Right atrium auricular region (tissue), 2 donors: ENCODE measurements at regions not wholly inside any gene's neighbourhood (a gene's known extent, or its start where the extent isn't known, plus 50 kb on each side); places are given as distances from the start of the nearest gene placed in this dataset.

Experiments used
- DNase-seq: peaks from one replicate; pipeline ENCODE4 v3.0.0-alpha.2; 2019; ENCODE audit warnings: low spot score
- H3K27ac ChIP-seq, 2 donors: fragments of 200-600 bp; sonication (generic); 1 replicate in 1 of 2; 2 replicates in 1 of 2; pipeline ENCODE4 v1.5.1; 2016 to 2019
- H3K27me3 ChIP-seq, 2 donors: fragments of 200-600 bp; sonication (generic); one replicate each; pipeline versions ENCODE4 v1.5.1 to v1.6.0; 2017 to 2019
- H3K36me3 ChIP-seq: fragments of 200-600 bp; sonication (generic); one replicate; pipeline ENCODE4 v1.5.1; 2016
- H3K4me1 ChIP-seq, 2 donors: fragments of 200-600 bp; sonication (generic); one replicate each; pipeline versions ENCODE4 v1.5.1 to v1.6.0; 2017 to 2019
- H3K4me3 ChIP-seq, 2 donors: fragments of 200-600 bp; sonication (generic); 1 replicate in 1 of 2; 2 replicates in 1 of 2; pipeline ENCODE4 v1.5.1; 2017 to 2019; ENCODE audit warnings: mild to moderate bottlenecking in 1 of 2, moderate library complexity in 1 of 2
- H3K9me3 ChIP-seq, 2 donors: fragments of 200-600 bp; sonication (generic); one replicate each; pipeline ENCODE4 v1.5.1; 2019
- TF ChIP-seq, protein P1 (sequence below), 2 donors: fragments of 200-600 bp; sonication (generic); IDR thresholded peaks; one replicate each; pipeline ENCODE4 v1.5.1; 2019; ENCODE audit warnings: antibody characterized with exemption in 2 of 2

DNA sequence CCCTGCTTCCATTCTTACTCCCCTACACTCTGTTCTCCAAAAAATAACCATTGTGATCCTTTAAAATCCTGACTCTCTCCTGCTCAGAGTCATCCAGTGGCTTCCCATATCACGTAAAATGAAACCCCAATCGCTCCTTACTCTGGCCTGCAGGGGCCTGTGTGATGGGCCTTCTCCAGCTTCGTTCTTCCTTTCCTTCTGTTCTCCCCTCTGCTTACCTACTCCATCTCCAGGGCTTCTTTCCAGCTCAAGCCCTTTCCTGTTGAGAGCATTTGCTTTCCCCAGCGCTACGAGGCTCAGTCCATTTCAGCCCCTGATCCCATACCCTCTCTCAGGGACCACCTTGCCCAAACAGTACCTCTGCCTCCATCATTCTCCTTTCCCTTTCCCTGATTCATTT, 144.4 kb upstream of the ARHGAP5 start:
- Histone ChIP-seq H3K9me3 (no peaks in the 10 kb centered on the region), H3K4me1 (peaks cover 0 to 23% of the 10 kb centered on the region in 2 donors), H3K27ac (no peak overlapping the region)

DNA sequence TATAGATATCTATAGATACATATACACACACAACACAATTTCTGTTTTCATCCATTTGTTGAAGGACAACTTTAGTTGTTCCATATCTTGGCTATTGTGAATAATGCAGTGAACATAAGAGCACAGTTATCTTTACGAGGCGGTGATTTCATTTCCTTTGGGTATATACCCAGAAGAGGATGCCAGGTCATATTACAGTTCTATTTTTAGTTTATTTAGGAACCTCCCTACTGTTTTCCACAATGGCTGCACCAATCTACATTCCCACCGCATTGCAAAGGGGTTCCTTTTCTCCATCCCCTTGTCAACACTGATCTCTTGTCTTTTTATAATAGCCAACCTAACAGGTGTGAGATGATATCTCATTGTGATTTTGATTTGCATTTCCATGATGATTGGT, 143.4 kb upstream of the ARHGAP5 start:
- Histone ChIP-seq H3K27me3 (no peaks in the 10 kb centered on the region), H3K4me1 (peaks cover 0 to 13% of the 10 kb centered on the region in 2 donors), H3K9me3 (no peaks in the 10 kb centered on the region), H3K36me3 (no peaks in the 10 kb centered on the region), H3K4me3 (no peak overlapping the region), H3K27ac (no peak overlapping the region)
- TF ChIP-seq, protein P1, sequence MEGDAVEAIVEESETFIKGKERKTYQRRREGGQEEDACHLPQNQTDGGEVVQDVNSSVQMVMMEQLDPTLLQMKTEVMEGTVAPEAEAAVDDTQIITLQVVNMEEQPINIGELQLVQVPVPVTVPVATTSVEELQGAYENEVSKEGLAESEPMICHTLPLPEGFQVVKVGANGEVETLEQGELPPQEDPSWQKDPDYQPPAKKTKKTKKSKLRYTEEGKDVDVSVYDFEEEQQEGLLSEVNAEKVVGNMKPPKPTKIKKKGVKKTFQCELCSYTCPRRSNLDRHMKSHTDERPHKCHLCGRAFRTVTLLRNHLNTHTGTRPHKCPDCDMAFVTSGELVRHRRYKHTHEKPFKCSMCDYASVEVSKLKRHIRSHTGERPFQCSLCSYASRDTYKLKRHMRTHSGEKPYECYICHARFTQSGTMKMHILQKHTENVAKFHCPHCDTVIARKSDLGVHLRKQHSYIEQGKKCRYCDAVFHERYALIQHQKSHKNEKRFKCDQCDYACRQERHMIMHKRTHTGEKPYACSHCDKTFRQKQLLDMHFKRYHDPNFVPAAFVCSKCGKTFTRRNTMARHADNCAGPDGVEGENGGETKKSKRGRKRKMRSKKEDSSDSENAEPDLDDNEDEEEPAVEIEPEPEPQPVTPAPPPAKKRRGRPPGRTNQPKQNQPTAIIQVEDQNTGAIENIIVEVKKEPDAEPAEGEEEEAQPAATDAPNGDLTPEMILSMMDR (IDR thresholded peaks at IDR 0.05): no peak
- no peak for DNase-seq

More for the DNA sequence above, 144.4 kb upstream of the ARHGAP5 start:
- no peaks in the 10 kb centered on the region for H3K36me3 ChIP-seq
- no peaks in the 10 kb centered on the region for H3K27me3 ChIP-seq
- no peak for DNase-seq
- H3K4me3 ChIP-seq: no peak overlapping the region
- TF ChIP-seq, protein P1 (IDR thresholded peaks at IDR 0.05): no peak

DNA sequence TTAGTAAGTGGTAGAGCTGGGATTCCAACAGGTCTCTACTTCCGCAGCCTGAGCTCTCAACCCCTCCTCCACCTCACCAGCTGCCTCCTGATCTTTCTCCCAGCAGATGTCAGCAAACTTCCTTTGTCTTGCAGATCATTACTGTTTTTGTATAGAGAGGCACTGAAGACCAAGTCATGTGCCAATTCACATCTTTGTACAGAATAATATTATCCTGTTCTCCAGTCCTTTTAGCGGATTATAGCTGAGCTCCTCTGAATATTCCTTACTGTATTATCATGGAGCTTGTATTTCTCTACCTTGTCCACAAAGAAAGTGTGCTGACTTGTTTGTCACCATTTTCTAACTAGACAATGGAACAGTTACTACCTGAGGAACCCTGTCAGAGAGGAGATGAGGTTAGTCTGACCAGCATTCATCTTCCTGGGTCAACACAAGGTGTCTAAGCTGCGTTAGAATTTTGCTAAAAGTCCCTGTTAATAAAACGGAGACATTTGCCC, 142.3 kb upstream of the ARHGAP5 start:
- Histone ChIP-seq H3K27me3 (no peaks in the 10 kb centered on the region), H3K4me1 (peaks cover 0 to 17% of the 10 kb centered on the region in 2 donors), H3K27ac (no peak overlapping the region), H3K4me3 (no peak overlapping the region), H3K36me3 (no peaks in the 10 kb centered on the region), H3K9me3 (no peaks in the 10 kb centered on the region)
- DNase-seq: no peak
- TF ChIP-seq, protein P1 (IDR thresholded peaks at IDR 0.05): peak; percentile 30 to 71

DNA sequence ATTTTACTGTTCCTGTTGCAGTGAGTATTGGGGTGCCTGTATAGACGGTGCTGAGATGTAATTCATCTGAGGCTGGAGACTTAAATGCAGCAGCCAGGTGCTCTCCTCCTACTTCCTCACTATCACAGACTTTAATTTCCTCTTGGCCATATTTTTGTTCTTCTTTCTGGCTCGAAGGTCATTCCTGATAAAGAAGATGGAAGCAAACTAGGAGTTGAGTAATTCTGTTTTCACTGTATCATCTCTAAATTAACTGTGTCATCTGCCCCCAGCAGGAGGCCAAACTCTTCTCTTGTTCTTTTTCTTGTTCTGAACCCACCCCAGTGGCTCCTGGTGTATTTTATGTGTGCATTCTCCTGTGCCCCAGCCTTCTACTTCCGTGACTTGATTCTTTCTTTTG, 141.7 kb upstream of the ARHGAP5 start:
- TF ChIP-seq, protein P1 (IDR thresholded peaks at IDR 0.05): no peak
- no peak for DNase-seq
- peaks cover 0 to 21% of the 10 kb centered on the region in 2 donors for H3K4me1 ChIP-seq
- no peaks in the 10 kb centered on the region for H3K36me3 ChIP-seq
- H3K27me3 ChIP-seq: no peaks in the 10 kb centered on the region
- no peaks in the 10 kb centered on the region for H3K9me3 ChIP-seq
- no peak overlapping the region for H3K27ac ChIP-seq
- no peak overlapping the region for H3K4me3 ChIP-seq

DNA sequence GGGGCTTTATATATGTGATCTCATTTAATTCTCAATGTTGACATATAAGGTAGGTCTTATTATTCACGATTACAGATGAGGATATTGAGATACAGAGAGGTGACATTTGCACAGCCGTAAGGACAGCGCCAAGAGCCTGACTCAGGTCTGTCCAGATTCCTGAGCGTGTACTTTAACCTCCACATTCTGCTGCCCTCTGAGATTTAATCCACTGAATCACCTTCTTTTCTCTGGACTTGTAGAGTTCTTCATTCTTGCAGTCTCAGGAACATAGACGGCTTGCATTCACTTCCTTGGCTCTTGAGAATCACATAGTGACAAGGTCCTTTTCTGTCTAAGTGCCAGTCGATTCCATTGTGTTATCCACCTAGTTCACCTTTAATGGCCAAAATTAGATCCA, 141.0 kb upstream of the ARHGAP5 start:
- TF ChIP-seq, protein P1 (IDR thresholded peaks at IDR 0.05): no peak
- no peaks in the 10 kb centered on the region for H3K36me3 ChIP-seq
- no peak overlapping the region for H3K27ac ChIP-seq
- no peaks in the 10 kb centered on the region for H3K9me3 ChIP-seq
- no peak for DNase-seq
- no peaks in the 10 kb centered on the region for H3K27me3 ChIP-seq
- H3K4me1 ChIP-seq: peaks cover 0 to 21% of the 10 kb centered on the region in 2 donors
- no peak overlapping the region for H3K4me3 ChIP-seq

DNA sequence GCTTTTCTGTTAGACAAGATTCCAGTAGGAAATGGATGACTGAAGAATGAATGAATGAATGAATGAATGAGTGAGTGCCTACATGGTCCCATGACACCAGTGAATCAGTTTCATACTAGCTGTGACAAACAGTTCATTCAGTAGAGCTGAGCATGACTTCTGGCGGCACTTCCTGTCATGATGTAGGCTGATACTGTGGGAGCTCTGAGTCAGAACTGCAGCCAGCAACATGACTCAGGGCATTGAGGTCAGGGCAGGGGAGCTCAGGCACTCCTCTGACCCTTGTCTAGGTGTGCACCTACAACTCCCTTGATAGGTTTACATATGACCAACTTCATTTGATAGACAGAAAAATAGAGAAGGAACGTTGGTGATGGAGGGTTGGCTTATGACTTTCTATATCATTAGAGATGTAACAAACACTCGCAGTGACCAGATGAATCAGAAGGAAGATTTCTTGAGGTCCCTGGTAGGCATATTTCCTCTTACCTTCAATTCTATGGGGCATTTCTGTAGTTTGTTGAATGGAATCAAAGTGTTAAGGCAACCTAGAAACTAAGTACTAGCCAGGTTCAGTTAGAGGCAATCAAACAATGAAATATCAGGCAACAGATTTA, 139.3 kb upstream of the ARHGAP5 start:
- no peak overlapping the region for H3K27ac ChIP-seq
- H3K36me3 ChIP-seq: no peaks in the 10 kb centered on the region
- peak; percentile 69 for DNase-seq
- no peak overlapping the region for H3K4me3 ChIP-seq
- no peaks in the 10 kb centered on the region for H3K27me3 ChIP-seq
- H3K4me1 ChIP-seq: peaks cover 0 to 21% of the 10 kb centered on the region in 2 donors
- H3K9me3 ChIP-seq: no peaks in the 10 kb centered on the region
- TF ChIP-seq, protein P1 (IDR thresholded peaks at IDR 0.05): no peak
